Transverse colon (tissue), 4 donors: ENCODE measurements at regions not wholly inside any gene's neighbourhood (a gene's known extent, or its start where the extent isn't known, plus 50 kb on each side); places are given as distances from the start of the nearest gene placed in this dataset.

Experiments
- DNase-seq: peaks from one replicate; pipeline ENCODE4 v3.0.0-alpha.2; 2019
- H3K27ac ChIP-seq, 4 donors: fragments of 200-600 bp; sonication (generic); 2 replicates each; pipeline ENCODE4 v1.5.1; 2016 to 2018; ENCODE audit warnings: inconsistent platforms in 4 of 4
- H3K27me3 ChIP-seq: fragments of 200-600 bp; sonication (generic); 2 replicates; pipeline ENCODE4 v1.5.1; 2017; ENCODE audit warnings: inconsistent platforms
- H3K36me3 ChIP-seq, 4 donors: fragments of 200-600 bp; sonication (generic); 2 replicates each; pipeline ENCODE4 v1.5.1; 2017 to 2019; ENCODE audit warnings: inconsistent platforms in 4 of 4
- H3K4me1 ChIP-seq, 4 donors: fragments of 200-600 bp; sonication (generic); 2 replicates each; pipeline ENCODE4 v1.5.1; 2017 to 2020; ENCODE audit warnings: inconsistent platforms in 4 of 4
- H3K4me3 ChIP-seq, 4 donors: fragments of 200-600 bp; sonication (generic); 1 replicate in 1 of 4; 2 replicates in 3 of 4; pipeline versions ENCODE4 v1.5.1 to v1.6.1; 2017 to 2019; ENCODE audit warnings: inconsistent platforms in 4 of 4
- H3K9me3 ChIP-seq, 2 donors: fragments of 200-600 bp; sonication (generic); 2 replicates each; pipeline ENCODE4 v1.5.1; 2017 to 2019; ENCODE audit warnings: inconsistent platforms in 2 of 2
- EP300 ChIP-seq: sonication (generic); formaldehyde crosslinking; IDR thresholded peaks from one replicate; pipeline ENCODE4 v1.6.1; 2017; ENCODE audit warnings: antibody characterized with exemption, low read depth
- POLR2A ChIP-seq: fragments of 450-650 bp; IDR thresholded peaks from one replicate; pipeline ENCODE4 v1.6.1; 2016; ENCODE audit warnings: antibody characterized with exemption, mild to moderate bottlenecking, moderate library complexity
- POLR2AphosphoS5 ChIP-seq, 3 donors: sonication (generic); formaldehyde crosslinking; IDR thresholded peaks; one replicate each; pipeline ENCODE4 v1.6.1; 2016; ENCODE audit warnings: antibody characterized with exemption in 3 of 3
- WGBS, 2 donors: methylation state at CpG; one replicate each; pipeline ENCODE4 v1.1.5; 2018; ENCODE audit warnings: low coverage in 1 of 2; 5-methylcytosine and 5-hydroxymethylcytosine counted together
- in situ Hi-C, 4 donors: fragments of 200-750 bp; cut with MboI; loops; one replicate each; pipeline versions ENCODE4 v1.15.0 to v1.15.1; 2017; ENCODE audit warnings: low sequenced_read_pairs in 3 of 4, low pct_ligation_motif_present in 1 of 4, low pct_unique_long_range_greater_than_20kb in 1 of 4
- intact Hi-C: fragments of 100-400 bp; cut with DNase I; formaldehyde crosslinking; loops from one replicate; pipeline ENCODE4 v1.15.1; 2023; ENCODE audit warnings: low total_unique reads
- TF ChIP-seq, protein P1 (sequence below), 5 experiments: fragments of 200-600 bp in 3 of 5; fragments of 450-650 bp in 2 of 5; sonication (generic) in 3 of 5; IDR thresholded peaks; 1 replicate in 2 of 5; 2 replicates in 3 of 5; pipeline ENCODE4 v1.5.1; 2016 to 2017; ENCODE audit warnings: antibody characterized with exemption in 5 of 5, inconsistent platforms in 3 of 5, mild to moderate bottlenecking in 2 of 5, moderate library complexity in 1 of 5

DNA sequence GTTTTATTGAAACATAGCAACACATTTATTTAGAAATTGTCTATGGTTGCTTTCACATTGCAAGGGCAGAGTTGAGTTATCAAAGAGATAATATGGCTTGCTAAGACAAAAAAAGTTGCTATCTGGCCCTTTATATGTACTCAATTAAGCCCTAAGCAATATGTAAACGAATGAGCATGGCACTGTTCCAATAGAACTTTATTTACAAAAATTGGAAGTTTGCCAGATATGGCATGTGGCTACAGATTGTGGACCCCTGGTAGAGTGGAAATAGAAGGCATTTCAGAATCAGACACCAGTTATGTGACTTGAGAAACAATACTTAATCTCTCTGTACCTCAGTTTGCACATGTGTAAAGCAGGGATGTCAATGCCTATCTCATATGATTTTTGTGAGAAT, 515.6 kb upstream of the SGO1 start:
- Histone ChIP-seq H3K27me3 (no peaks in the 10 kb centered on the region), H3K9me3 (peaks cover 0 to 5% of the 10 kb centered on the region in 2 donors), H3K27ac (no peak overlapping the region), H3K4me1 (no peaks in the 10 kb centered on the region), H3K4me3 (no peak overlapping the region), H3K36me3 (no peaks in the 10 kb centered on the region)
- intact Hi-C loops (no loop called here), in situ Hi-C loops (no loop called here)
- DNase-seq, result no peak
- TF ChIP-seq EP300 (no peak), POLR2A (no peak)
- WGBS, 2 donors, result 47 to 54% methylated on average over 1 of the region's 1 CpG

DNA sequence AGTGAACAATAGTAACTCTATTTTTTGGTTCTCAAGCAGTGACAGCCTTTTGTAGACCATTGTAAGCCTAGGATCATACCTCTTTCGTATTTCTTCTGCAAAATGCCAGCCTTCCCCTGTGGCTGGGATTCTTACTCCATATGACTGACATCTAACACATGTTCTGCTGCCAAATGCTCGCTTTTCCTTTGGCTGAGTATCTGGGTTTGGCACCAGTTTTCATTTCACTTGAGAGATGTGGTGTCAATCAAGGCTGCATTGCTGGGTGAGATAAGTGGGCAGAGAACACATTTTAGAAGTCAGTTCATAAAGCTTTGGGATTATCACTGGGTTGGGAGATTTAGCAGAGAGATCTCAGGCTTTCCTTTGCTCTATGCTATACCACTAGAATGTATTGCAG, 514.7 kb upstream of the SGO1 start:
- Histone ChIP-seq H3K27ac (no peak overlapping the region), H3K4me1 (no peaks in the 10 kb centered on the region), H3K27me3 (no peaks in the 10 kb centered on the region), H3K4me3 (no peak overlapping the region), H3K9me3 (peaks cover 0 to 5% of the 10 kb centered on the region in 2 donors), H3K36me3 (no peaks in the 10 kb centered on the region)
- intact Hi-C loops, result no loop called here
- DNase-seq, result no peak
- TF ChIP-seq EP300 (no peak), POLR2A (no peak), POLR2AphosphoS5 (IDR thresholded peaks at IDR 0.05) (no peak)
- TF ChIP-seq, protein P1, sequence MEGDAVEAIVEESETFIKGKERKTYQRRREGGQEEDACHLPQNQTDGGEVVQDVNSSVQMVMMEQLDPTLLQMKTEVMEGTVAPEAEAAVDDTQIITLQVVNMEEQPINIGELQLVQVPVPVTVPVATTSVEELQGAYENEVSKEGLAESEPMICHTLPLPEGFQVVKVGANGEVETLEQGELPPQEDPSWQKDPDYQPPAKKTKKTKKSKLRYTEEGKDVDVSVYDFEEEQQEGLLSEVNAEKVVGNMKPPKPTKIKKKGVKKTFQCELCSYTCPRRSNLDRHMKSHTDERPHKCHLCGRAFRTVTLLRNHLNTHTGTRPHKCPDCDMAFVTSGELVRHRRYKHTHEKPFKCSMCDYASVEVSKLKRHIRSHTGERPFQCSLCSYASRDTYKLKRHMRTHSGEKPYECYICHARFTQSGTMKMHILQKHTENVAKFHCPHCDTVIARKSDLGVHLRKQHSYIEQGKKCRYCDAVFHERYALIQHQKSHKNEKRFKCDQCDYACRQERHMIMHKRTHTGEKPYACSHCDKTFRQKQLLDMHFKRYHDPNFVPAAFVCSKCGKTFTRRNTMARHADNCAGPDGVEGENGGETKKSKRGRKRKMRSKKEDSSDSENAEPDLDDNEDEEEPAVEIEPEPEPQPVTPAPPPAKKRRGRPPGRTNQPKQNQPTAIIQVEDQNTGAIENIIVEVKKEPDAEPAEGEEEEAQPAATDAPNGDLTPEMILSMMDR (IDR thresholded peaks at IDR 0.05), result no peak
- WGBS, 2 donors, result 34 to 39% methylated on average over 2 of the region's 2 CpGs
- in situ Hi-C loops, result no loop called here

DNA sequence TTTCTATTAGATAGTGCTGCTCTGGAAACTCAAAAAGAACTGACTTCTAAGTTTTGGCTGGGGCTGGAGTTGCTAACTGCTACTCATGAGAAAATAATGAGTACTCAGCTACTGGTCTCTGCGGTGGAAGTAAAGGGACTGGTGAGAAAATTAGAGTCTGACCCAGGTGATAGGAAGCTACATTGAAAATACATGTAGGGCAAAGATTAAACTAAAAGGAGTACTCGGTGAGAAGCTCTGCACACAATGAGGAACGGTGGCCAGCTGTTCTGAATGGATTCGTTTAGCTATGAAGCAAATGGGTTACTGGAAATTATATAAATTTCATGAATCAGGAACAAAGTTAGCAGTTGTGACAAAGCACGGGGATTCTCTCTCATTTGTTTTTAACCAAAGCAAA, 512.9 kb upstream of the SGO1 start:
- intact Hi-C loops, result no loop called here
- Histone ChIP-seq H3K36me3 (no peaks in the 10 kb centered on the region), H3K27me3 (no peaks in the 10 kb centered on the region), H3K9me3 (peaks cover 0 to 5% of the 10 kb centered on the region in 2 donors), H3K4me3 (no peak overlapping the region), H3K27ac (no peak overlapping the region), H3K4me1 (no peaks in the 10 kb centered on the region)
- DNase-seq, result no peak
- 74 to 81% methylated on average over 5 of the region's 5 CpGs for WGBS, 2 donors
- in situ Hi-C loops, result no loop called here
- TF ChIP-seq POLR2AphosphoS5 (IDR thresholded peaks at IDR 0.05), result no peak
- no peak for TF ChIP-seq POLR2A
- TF ChIP-seq EP300, result no peak
- TF ChIP-seq, protein P1 (IDR thresholded peaks at IDR 0.05), result no peak

DNA sequence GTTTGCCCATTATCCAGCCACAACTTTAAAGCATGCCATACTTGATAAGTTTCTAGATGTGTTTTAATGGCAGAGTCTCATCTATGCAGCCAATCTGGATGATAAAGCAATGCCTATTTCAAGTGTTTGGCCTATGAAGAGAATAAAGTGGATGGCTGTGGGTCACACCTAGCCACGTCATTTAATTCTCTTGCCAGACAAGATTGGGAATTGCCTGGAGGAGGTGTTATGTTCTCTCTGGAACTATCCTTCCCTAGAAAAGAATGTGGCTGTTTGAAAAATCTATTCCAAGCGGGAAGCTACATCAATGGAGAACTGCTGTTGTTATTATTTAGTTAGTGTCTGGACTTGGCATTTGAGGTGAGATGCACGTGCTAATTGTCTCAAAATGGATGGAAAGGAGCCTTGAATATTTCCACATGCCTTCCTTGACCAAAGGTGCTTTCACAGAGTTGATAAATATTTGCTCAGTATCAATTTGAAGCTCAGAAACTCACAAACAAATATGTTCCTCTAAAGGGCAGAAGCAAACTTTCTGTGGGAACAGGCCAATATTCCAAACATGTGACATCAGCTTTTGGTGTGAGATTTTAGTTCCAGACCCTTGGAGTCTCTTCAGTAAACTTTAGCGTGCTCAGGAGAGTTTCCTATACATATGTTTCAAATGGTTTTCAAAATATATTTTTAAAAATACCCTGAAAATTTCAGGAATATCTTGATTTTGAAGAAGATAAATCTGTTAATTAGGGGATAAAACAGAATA, 510.6 kb upstream of the SGO1 start:
- in situ Hi-C loops (no loop called here), intact Hi-C loops (no loop called here)
- Histone ChIP-seq H3K27me3 (no peaks in the 10 kb centered on the region), H3K27ac (no peak overlapping the region), H3K36me3 (no peaks in the 10 kb centered on the region), H3K4me1 (no peaks in the 10 kb centered on the region), H3K4me3 (no peak overlapping the region), H3K9me3 (no peaks in the 10 kb centered on the region)
- 55 to 61% methylated on average over 3 to 4 of the region's 4 CpGs for WGBS, 2 donors
- TF ChIP-seq EP300 (no peak), POLR2A (no peak), POLR2AphosphoS5 (IDR thresholded peaks at IDR 0.05) (no peak)
- TF ChIP-seq, protein P1 (IDR thresholded peaks at IDR 0.05), result no peak
- no peak for DNase-seq
